ENCODE measurements at regions not wholly inside any gene's neighbourhood (a gene's known extent, or its start where the extent isn't known, plus 50 kb on each side); places are given as distances from the start of the nearest gene placed in this dataset.

- H3K36me3 ChIP-seq (ENCODE audit: control insufficient read depth in 2 of 4, insufficient read depth in 4 of 4, low read length in 3 of 4): no peaks in the 10 kb centered on the region
- H3K79me2 ChIP-seq (ENCODE audit: control insufficient read depth in 1 of 2, insufficient read depth in 2 of 2, low read length in 2 of 2): no peaks in the 10 kb centered on the region
- no peaks in the 10 kb centered on the region; a peak in 2 of 7 replicates for H3K4me1 ChIP-seq (replicated peaks in 1 of 4; ENCODE audit: control insufficient read depth in 3 of 4, insufficient read depth in 4 of 4, low read length in 3 of 4)
- H3K18ac ChIP-seq (ENCODE audit: extremely low read depth, low read length): no peak overlapping the region
- H3K9ac ChIP-seq (replicated peaks in 1 of 4; ENCODE audit: extremely low read depth in 1 of 4, low read depth in 3 of 4, low read length in 3 of 4): no peak overlapping the region
- no peak overlapping the region for H3K4ac ChIP-seq (replicated peaks; ENCODE audit: insufficient read length, low read depth, low read length)
- H3K56ac ChIP-seq (replicated peaks; ENCODE audit: insufficient read length, low read depth, low read length): no peak overlapping the region
- peak overlapping the region; percentile 83; the same call in 1 of the 2 replicates for H2AFZ ChIP-seq (ENCODE audit: low read length)
- H3K27ac ChIP-seq (ENCODE audit: low read depth, low read length): no peak overlapping the region
- ChIA-PET CTCF (ENCODE audit: partially characterized antibody) (no interaction called here), POLR2A (ENCODE audit: partially characterized antibody) (no interaction called here)
- H4K91ac ChIP-seq (replicated peaks; ENCODE audit: insufficient read length, low read length): no peak overlapping the region
- H2BK20ac ChIP-seq (ENCODE audit: low read length): no peak overlapping the region
- no peak overlapping the region for H2BK12ac ChIP-seq (ENCODE audit: low read depth, low read length)
- H3K27me3 ChIP-seq (replicated peaks in 1 of 4; ENCODE audit: control insufficient read depth in 3 of 4, extremely low read depth in 1 of 4, insufficient read depth in 3 of 4, low read length in 3 of 4): no peaks in the 10 kb centered on the region
- no peaks in the 10 kb centered on the region for H3K23me2 ChIP-seq (ENCODE audit: low read depth, low read length)
- H3K4me3 ChIP-seq (ENCODE audit: extremely low read depth in 1 of 4, insufficient read depth in 2 of 4, low read depth in 3 of 4, low read length in 4 of 4): no peak overlapping the region
- H3K9me3 ChIP-seq (ENCODE audit: insufficient read depth in 2 of 2, low read depth in 1 of 2, low read length in 1 of 2): no peaks in the 10 kb centered on the region
- no peaks in the 10 kb centered on the region for H3K79me1 ChIP-seq (ENCODE audit: low read depth, low read length)
- no peak overlapping the region for H2AK5ac ChIP-seq (ENCODE audit: low read depth, low read length)
- FAIRE-seq (no peak), DNase-seq (ENCODE audit: low read depth in 1 of 2, low spot score in 2 of 2) (no peak)
- H3K4me2 ChIP-seq (ENCODE audit: insufficient read depth in 1 of 2, low read depth in 2 of 2, low read length in 2 of 2): no peak overlapping the region
- no peak overlapping the region for H2BK120ac ChIP-seq (replicated peaks; ENCODE audit: low read depth, low read length)
- no peak overlapping the region for H4K8ac ChIP-seq (ENCODE audit: extremely low read depth, insufficient read depth, low read length)
- no peak overlapping the region for H2BK5ac ChIP-seq (ENCODE audit: low read depth, low read length)
- no peaks in the 10 kb centered on the region for H4K20me1 ChIP-seq (replicated peaks in 1 of 2; ENCODE audit: control insufficient read depth in 1 of 2, insufficient read depth in 2 of 2, low read length in 2 of 2)
- no peak overlapping the region for H3K23ac ChIP-seq (ENCODE audit: insufficient read length)
- 77% methylated on average over 3 of the region's 3 CpGs; no CpG with 5 or more reads in 1 of the 2 experiments for WGBS, 2 experiments (ENCODE audit: extremely low coverage in 1 of 2, insufficient coverage in 1 of 2, insufficient read length in 1 of 2, insufficient replicate concordance in 2 of 2, low coverage in 1 of 2, low lambda C conversion rate in 2 of 2, missing lambda C conversion rate in 1 of 2)
- no peak overlapping the region for H2BK15ac ChIP-seq (ENCODE audit: low read length)
- no peak overlapping the region for H4K5ac ChIP-seq (ENCODE audit: insufficient read length, low read depth, low read length)
- H3K14ac ChIP-seq (ENCODE audit: insufficient read length): no peak overlapping the region
- no peak for TF ChIP-seq RXRA (IDR thresholded peaks at IDR 0.05; ENCODE audit: insufficient read depth, low read depth, low read length)
- TF ChIP-seq SUZ12 (IDR thresholded peaks at IDR 0.05; ENCODE audit: low read length): no peak
- TF ChIP-seq ASH2L (IDR thresholded peaks at IDR 0.05; ENCODE audit: low read length): no peak
- no peak for TF ChIP-seq TAF7 (optimal IDR thresholded peaks at IDR 0.05; ENCODE audit: borderline replicate concordance, low read depth, low read length)
- no peak for TF ChIP-seq TAF1 (IDR thresholded peaks at IDR 0.05; ENCODE audit: low read depth, low read length)
- no peak for TF ChIP-seq CBX8 (IDR thresholded peaks at IDR 0.05; ENCODE audit: borderline replicate concordance, low read depth, low read length)
- no peak for TF ChIP-seq SAP30 (IDR thresholded peaks at IDR 0.05; ENCODE audit: insufficient read depth, insufficient replicate concordance, low read length)
- no peak for TF ChIP-seq SP1 (IDR thresholded peaks at IDR 0.05; ENCODE audit: low read depth, low read length)
- no peak for TF ChIP-seq NANOG (IDR thresholded peaks at IDR 0.05; ENCODE audit: insufficient read depth, low read depth, low read length, poor library complexity, severe bottlenecking)
- TF ChIP-seq SP2 (IDR thresholded peaks at IDR 0.05; ENCODE audit: low read length): no peak
- TF ChIP-seq RBBP5 (IDR thresholded peaks at IDR 0.05; ENCODE audit: borderline replicate concordance, low read depth, low read length): no peak
- TF ChIP-seq TCF12 (IDR thresholded peaks at IDR 0.05; ENCODE audit: low read depth, low read length): no peak
- TF ChIP-seq CHD2 (IDR thresholded peaks at IDR 0.05; ENCODE audit: low read length): no peak
- no peak for TF ChIP-seq MAFK (IDR thresholded peaks at IDR 0.05; ENCODE audit: low read depth, low read length)
- no peak for TF ChIP-seq PHF8 (conservative IDR thresholded peaks at IDR 0.05; ENCODE audit: low read depth, low read length)
- TF ChIP-seq GABPA (IDR thresholded peaks at IDR 0.05; ENCODE audit: borderline replicate concordance, insufficient read depth, low read length): no peak
Observed at GRCh38 chr1:79982211-79982610, 975.7 kb upstream of the ADGRL4 start.

All from H1 (cell line).